IPS-18a (cell line): ENCODE measurements at regions not wholly inside any gene's neighbourhood (a gene's known extent, or its start where the extent isn't known, plus 50 kb on each side); places are given as distances from the start of the nearest gene placed in this dataset.
A peak's percentile ranks its signal among the peaks of the same experiment; 100 is the strongest.
"Not testable (repeated sequence)": the region's sequence is repeated elsewhere in the genome, so short reads cannot be mapped to it uniquely, and the experiment has no call there.

ENCODE experiments used
- H3K27ac ChIP-seq: one replicate; pipeline ENCODE4 v1.5.1; 2013; ENCODE audit warnings: low read length
- H3K27me3 ChIP-seq: one replicate; pipeline ENCODE4 v1.6.1; 2013; ENCODE audit warnings: mild to moderate bottlenecking, low read length; ENCODE audit not compliant: control insufficient read depth, insufficient read depth
- H3K36me3 ChIP-seq: one replicate; pipeline ENCODE4 v1.6.1; 2013; ENCODE audit warnings: low read depth, low read length; ENCODE audit not compliant: control insufficient read depth
- H3K4me1 ChIP-seq: one replicate; pipeline ENCODE4 v1.6.1; 2013; ENCODE audit warnings: low read depth, low read length; ENCODE audit not compliant: control insufficient read depth
- H3K4me3 ChIP-seq: one replicate; pipeline ENCODE4 v1.5.1; 2013; ENCODE audit warnings: low read length
- H3K9ac ChIP-seq: one replicate; pipeline ENCODE4 v1.6.1; 2013; ENCODE audit warnings: mild to moderate bottlenecking, low read length, moderate library complexity
- H3K9me3 ChIP-seq: one replicate; pipeline ENCODE4 v1.6.1; 2013; ENCODE audit warnings: low read depth, low read length; ENCODE audit not compliant: control insufficient read depth

DNA sequence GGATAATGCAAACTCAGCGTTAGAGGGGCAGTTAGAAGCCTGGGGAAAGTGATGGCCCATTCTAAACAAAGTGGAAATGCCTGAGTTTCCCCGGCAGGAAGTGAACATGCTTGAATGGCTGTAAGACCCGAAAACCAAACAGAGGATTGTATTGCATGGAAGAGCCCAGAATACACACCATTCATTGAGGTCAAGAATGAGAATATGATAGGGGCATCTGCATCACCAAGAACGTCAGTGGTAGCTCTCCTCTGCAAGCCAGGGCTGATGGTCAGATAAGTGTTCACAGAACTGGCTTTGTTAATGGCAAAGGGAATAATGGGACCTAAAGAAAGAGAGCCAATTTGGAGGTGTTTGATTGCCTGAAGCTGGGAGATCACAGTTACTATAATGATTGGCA is 663.4 kb downstream of the KHDRBS2 start:
- H3K4me3 ChIP-seq = no peak overlapping the region
- H3K27ac ChIP-seq = no peak overlapping the region
- no peaks in the 10 kb centered on the region for H3K27me3 ChIP-seq
- no peak overlapping the region for H3K9ac ChIP-seq
- H3K36me3 ChIP-seq = no peaks in the 10 kb centered on the region
- no peaks in the 10 kb centered on the region for H3K9me3 ChIP-seq
- H3K4me1 ChIP-seq = no peaks in the 10 kb centered on the region

DNA sequence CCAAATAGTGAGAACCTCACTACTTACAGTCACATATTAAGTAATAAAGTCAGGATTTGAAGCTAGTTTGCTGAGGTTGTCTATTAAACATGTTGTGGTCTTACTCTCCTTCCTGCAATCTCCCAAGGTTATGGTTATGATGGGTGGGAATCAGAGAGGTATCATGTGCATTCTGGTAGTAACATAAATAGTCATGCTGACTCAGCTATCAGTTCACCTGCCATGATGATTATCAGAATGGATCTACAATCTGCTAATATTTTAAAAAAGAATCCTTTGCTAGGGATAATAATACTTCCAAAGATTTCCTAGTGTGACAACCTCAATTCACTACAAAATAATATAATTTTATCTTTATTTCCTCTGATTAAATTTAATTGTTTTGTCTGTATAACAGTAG is 671.9 kb downstream of the KHDRBS2 start:
- no peaks in the 10 kb centered on the region for H3K9me3 ChIP-seq
- no peaks in the 10 kb centered on the region for H3K36me3 ChIP-seq
- H3K27me3 ChIP-seq = no peaks in the 10 kb centered on the region
- no peak overlapping the region for H3K4me3 ChIP-seq
- H3K9ac ChIP-seq = no peak overlapping the region
- no peaks in the 10 kb centered on the region for H3K4me1 ChIP-seq
- no peak overlapping the region for H3K27ac ChIP-seq

DNA sequence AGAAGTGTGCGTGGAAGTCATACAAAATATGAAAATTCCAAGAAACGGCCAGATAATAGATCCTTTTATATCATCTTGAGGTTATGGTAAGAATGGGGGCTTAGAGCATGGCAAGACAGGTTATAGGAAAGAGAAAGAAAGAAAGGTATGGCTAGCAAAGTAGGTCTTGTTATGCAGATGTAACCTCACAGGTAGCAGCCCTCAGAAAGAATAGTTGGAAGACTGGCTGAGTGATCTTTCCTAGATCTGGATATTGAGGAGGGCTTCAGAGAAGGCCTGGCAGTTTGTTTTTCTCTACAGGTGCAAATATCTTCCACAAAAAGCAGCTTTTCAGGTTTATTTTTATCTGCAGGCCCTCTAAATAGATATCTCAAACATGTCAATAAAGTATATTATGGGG is 679.5 kb downstream of the KHDRBS2 start:
- H3K4me3 ChIP-seq = peak overlapping the region; percentile 31
- peak overlapping the region; percentile 8 for H3K9ac ChIP-seq
- H3K27me3 ChIP-seq = no peaks in the 10 kb centered on the region
- peaks cover 10% of the 10 kb centered on the region for H3K4me1 ChIP-seq
- H3K27ac ChIP-seq = peak overlapping the region; percentile 74
- no peaks in the 10 kb centered on the region for H3K36me3 ChIP-seq
- no peaks in the 10 kb centered on the region for H3K9me3 ChIP-seq

DNA sequence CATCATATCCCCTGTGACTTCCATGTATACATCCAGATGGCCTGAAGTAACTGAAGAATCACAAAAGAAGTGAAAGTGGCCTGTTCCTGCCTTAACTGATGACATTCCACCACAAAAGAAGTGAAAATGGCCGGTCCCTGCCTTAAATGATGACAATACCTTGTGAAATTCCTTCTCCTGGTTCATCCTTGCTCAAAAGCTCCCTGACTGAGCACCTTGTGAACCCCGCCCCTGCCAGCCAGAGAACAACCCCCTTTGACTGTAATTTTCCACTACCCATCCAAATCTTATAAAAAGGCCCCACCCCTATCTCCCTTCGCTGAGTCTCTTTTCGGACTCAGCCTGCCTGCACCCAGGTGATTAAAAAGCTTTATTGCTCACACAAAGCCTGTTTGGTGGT is 680.2 kb downstream of the KHDRBS2 start:
- not testable (repeated sequence) for H3K27me3 ChIP-seq, H3K4me1 ChIP-seq, H3K36me3 ChIP-seq, H3K9me3 ChIP-seq
- peak overlapping the region; percentile 8 for H3K9ac ChIP-seq
- peak overlapping the region; percentile 31 for H3K4me3 ChIP-seq
- H3K27ac ChIP-seq = peak overlapping the region; percentile 74

DNA sequence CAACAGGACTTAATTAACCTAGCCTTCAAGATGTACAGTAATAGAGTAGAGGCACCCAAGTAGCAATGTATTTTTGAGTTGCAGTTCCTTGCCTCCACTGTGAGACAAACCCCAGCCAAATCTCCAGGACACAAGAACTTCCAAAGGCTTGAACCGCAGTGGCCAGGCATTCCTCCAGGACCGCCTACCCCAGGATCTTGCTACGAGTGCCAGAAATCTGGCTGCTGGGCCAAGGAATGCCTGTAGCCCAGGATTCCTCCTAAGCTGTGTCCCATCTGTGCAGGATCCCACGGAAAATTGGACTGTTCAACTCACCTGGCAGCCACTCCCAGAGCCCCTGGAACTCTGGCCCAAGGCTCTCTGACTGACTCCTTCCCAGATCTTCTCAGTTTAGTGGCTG is 683.9 kb downstream of the KHDRBS2 start:
- not testable (repeated sequence) for H3K27ac ChIP-seq, H3K9me3 ChIP-seq, H3K4me3 ChIP-seq, H3K4me1 ChIP-seq, H3K36me3 ChIP-seq, H3K9ac ChIP-seq, H3K27me3 ChIP-seq

DNA sequence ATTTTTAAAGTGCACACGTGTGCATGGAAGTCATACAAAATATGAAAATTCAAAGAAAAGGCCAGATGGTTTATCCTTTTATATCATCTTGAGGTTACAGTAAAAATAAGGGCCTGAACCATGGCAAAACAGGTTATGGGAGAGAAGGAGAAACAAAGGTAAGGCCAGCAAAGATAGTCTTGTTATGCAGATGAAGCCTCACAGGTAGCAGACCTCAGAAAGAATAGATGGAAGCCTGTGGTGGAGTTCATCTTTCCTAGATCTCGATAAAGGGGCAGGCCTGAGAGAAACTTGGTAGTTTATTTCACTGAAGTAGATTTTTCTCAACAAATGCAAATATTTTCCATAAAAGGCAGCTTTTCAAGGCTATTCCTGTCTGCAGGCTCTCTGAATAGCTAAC is 693.8 kb downstream of the KHDRBS2 start:
- Histone ChIP-seq H3K27ac (no peak overlapping the region), H3K27me3 (no peaks in the 10 kb centered on the region), H3K9ac (no peak overlapping the region), H3K4me3 (no peak overlapping the region), H3K36me3 (no peaks in the 10 kb centered on the region), H3K9me3 (no peaks in the 10 kb centered on the region), H3K4me1 (peaks cover 16% of the 10 kb centered on the region)

DNA sequence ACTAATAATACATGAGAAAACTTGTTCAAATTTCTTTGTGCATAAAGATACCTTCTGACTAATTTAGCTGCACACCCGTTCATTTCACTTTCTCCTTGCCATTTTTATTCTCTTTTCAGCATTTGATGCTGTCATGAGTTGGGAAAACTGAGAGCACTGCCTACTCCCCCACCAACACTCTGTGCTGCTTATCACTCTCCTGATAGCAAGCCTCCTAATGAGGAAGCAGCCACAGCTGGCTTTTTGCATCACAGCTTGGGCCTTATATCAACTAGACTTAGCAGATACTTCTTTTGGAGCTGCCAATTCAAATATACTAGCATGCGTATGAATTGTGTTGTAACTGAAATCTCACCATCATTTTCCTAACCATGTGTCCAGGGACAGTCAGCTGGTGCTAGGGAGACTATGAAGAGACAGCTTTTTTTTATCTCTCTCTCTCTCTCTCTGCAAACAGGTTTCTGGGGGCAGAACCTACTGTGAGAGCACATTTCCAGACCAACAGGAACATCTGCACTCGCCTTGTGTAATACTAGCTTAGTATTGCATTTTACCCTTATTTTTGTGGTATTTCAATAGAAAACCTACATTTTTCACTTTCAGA is 699.0 kb downstream of the KHDRBS2 start:
- H3K27ac ChIP-seq = no peak overlapping the region
- no peak overlapping the region for H3K4me3 ChIP-seq
- no peaks in the 10 kb centered on the region for H3K9me3 ChIP-seq
- H3K9ac ChIP-seq = no peak overlapping the region
- no peaks in the 10 kb centered on the region for H3K36me3 ChIP-seq
- no peaks in the 10 kb centered on the region for H3K27me3 ChIP-seq
- H3K4me1 ChIP-seq = peaks cover 4% of the 10 kb centered on the region

DNA sequence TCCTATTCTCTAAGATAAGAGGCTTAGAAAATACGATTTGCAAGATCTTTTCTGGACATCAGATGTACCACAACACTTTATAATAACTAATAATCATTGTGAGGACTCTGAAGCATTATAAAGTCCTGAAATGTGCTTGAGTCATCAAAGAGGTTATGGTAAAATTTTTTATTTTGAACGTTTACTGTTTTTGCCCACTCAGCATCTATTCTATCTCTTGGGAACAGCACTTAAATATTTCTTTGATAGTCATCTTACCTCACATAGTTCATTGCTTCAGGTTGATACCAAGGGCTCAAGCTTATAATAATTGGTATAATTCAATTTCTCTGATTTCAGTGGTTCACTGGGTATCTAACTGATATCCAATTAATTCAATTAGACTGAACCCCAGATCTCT is 700.5 kb downstream of the KHDRBS2 start:
- Histone ChIP-seq H3K27ac (no peak overlapping the region), H3K27me3 (no peaks in the 10 kb centered on the region), H3K9ac (no peak overlapping the region), H3K4me1 (no peaks in the 10 kb centered on the region), H3K9me3 (no peaks in the 10 kb centered on the region), H3K36me3 (no peaks in the 10 kb centered on the region), H3K4me3 (no peak overlapping the region)

DNA sequence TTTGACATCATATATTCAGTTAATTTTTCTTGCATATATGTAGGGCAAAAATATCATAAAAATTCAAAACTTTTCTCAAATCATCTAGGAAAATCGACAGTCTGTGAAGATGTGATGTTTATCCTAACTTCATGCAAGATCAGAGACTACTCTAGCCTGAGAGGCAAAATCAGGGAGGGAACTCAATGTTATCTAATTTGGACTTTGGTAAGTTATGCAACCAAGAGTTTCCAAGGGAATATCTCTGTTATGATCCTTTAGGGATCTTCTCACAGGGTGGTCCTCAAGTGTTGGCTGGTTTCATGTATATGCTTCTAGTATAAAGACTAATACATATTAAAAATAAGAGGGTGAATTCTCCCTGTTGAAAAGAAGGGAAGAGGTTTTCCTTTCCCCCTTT is 723.9 kb downstream of the KHDRBS2 start:
- Histone ChIP-seq H3K36me3 (no peaks in the 10 kb centered on the region), H3K4me3 (no peak overlapping the region), H3K4me1 (peaks cover 4% of the 10 kb centered on the region), H3K27ac (no peak overlapping the region), H3K9ac (no peak overlapping the region), H3K9me3 (no peaks in the 10 kb centered on the region), H3K27me3 (peaks cover 16% of the 10 kb centered on the region)

DNA sequence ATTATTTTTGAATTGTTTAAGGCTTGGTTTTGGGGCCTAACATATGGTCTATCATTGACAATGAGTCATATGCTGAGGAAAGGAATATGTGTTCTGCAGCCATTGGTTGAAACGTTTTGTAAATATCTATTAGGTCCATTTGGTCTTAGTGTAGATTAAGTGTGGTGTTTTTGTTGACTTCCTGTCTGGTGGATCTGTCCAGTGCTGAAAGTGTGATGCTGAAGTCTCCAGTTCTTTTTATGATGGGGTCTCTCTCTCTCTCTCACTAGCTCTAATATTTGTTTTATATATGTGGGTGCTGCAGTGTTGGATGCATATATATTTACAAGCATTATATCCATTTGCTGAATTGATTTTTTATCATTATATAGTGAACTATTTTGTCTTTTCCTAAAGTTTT is 727.2 kb downstream of the KHDRBS2 start:
- peaks cover 14% of the 10 kb centered on the region for H3K27me3 ChIP-seq
- peaks cover 11% of the 10 kb centered on the region for H3K9me3 ChIP-seq
- H3K4me3 ChIP-seq = no peak overlapping the region
- no peaks in the 10 kb centered on the region for H3K36me3 ChIP-seq
- H3K27ac ChIP-seq = no peak overlapping the region
- H3K4me1 ChIP-seq = peaks cover 4% of the 10 kb centered on the region
- H3K9ac ChIP-seq = no peak overlapping the region

DNA sequence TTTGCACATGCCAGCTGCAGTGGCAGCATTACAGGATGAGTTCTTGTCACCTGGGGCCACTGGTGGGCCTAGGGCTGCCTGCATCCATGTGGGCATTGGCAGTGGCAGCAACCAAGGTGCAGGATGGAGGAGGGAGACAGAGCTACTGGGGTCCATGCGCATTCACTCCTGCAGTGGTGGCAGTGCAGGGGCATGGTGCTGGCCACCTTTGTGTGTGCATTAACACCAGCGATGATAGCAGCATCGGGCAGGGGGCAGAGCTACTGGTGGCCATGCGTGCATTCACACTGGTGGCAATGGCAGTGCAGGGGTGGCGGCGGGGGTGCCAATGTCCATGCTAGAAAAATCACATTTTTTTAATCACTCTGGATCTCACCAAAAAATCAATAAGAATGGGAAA is 730.0 kb downstream of the KHDRBS2 start:
- Histone ChIP-seq H3K27ac (no peak overlapping the region), H3K27me3 (no peaks in the 10 kb centered on the region), H3K9ac (no peak overlapping the region), H3K36me3 (no peaks in the 10 kb centered on the region), H3K4me1 (no peaks in the 10 kb centered on the region), H3K9me3 (peaks cover 18% of the 10 kb centered on the region), H3K4me3 (no peak overlapping the region)

DNA sequence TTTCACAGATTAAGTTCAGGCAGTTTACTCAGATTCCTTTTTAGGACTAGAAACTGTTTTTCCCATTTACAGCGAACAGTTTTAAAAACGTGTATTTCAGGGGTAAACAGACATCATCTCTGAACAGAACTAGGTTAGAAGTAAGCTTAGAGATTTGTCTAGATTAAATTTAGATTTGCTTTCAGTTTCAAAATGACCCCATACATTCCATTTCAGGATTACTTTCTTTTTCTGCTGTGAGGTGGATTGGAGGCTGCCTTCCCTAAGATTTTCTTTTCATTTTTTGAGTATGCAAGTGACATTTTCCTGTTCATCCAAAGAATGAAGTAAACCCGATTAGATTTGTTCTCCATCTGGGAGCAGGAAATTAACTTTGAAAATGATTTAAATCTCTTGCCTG is 747.2 kb downstream of the KHDRBS2 start:
- Histone ChIP-seq H3K9me3 (peaks cover 2% of the 10 kb centered on the region), H3K27ac (no peak overlapping the region), H3K4me1 (no peaks in the 10 kb centered on the region), H3K9ac (no peak overlapping the region), H3K27me3 (no peaks in the 10 kb centered on the region), H3K36me3 (no peaks in the 10 kb centered on the region), H3K4me3 (no peak overlapping the region)
